ENCODE measurements at regions not wholly inside any gene's neighbourhood (a gene's known extent, or its start where the extent isn't known, plus 50 kb on each side); places are given as distances from the start of the nearest gene placed in this dataset.
"Not testable (repeated sequence)": the region's sequence is repeated elsewhere in the genome, so short reads cannot be mapped to it uniquely, and the experiment has no call there.

GRCh38 chr17:62137013-62137733, 72.1 kb upstream of the MED13 start:
- TF ChIP-seq, protein P1, sequence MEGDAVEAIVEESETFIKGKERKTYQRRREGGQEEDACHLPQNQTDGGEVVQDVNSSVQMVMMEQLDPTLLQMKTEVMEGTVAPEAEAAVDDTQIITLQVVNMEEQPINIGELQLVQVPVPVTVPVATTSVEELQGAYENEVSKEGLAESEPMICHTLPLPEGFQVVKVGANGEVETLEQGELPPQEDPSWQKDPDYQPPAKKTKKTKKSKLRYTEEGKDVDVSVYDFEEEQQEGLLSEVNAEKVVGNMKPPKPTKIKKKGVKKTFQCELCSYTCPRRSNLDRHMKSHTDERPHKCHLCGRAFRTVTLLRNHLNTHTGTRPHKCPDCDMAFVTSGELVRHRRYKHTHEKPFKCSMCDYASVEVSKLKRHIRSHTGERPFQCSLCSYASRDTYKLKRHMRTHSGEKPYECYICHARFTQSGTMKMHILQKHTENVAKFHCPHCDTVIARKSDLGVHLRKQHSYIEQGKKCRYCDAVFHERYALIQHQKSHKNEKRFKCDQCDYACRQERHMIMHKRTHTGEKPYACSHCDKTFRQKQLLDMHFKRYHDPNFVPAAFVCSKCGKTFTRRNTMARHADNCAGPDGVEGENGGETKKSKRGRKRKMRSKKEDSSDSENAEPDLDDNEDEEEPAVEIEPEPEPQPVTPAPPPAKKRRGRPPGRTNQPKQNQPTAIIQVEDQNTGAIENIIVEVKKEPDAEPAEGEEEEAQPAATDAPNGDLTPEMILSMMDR (IDR thresholded peaks at IDR 0.05): not testable (repeated sequence)
- TF ChIP-seq EZH2 (IDR thresholded peaks at IDR 0.05; ENCODE audit: borderline replicate concordance, insufficient read depth, low read depth, low read length, poor library complexity, severe bottlenecking): not testable (repeated sequence)

Data from B cell (primary cell).